ENCODE measurements at regions not wholly inside any gene's neighbourhood (a gene's known extent, or its start where the extent isn't known, plus 50 kb on each side); places are given as distances from the start of the nearest gene placed in this dataset.
"Not testable (repeated sequence)": the region's sequence is repeated elsewhere in the genome, so short reads cannot be mapped to it uniquely, and the experiment has no call there.

- TF ChIP-seq CTCF (IDR thresholded peaks at IDR 0.05; ENCODE audit: borderline replicate concordance, extremely low read depth, insufficient read depth), result no peak
- Histone ChIP-seq H3K36me3 (ENCODE audit: control insufficient read depth in 2 of 3, insufficient read depth in 3 of 3, low read length in 3 of 3) (no peaks in the 10 kb centered on the region), H3K27ac (ENCODE audit: low read depth in 2 of 2, low read length in 2 of 2) (no peak overlapping the region), H3K9ac (ENCODE audit: low read length in 3 of 3) (no peak overlapping the region), H3K27me3 (ENCODE audit: control insufficient read depth, insufficient read depth, low read length) (no peaks in the 10 kb centered on the region), H3K4me1 (ENCODE audit: control insufficient read depth in 2 of 3, insufficient read depth in 2 of 3, low read depth in 1 of 3, low read length in 3 of 3) (no peaks in the 10 kb centered on the region), H3K9me3 (ENCODE audit: control insufficient read depth in 2 of 3, insufficient read depth in 1 of 3, low read length in 3 of 3) (no peaks in the 10 kb centered on the region), H3K4me3 (ENCODE audit: low read length in 3 of 3) (no peak overlapping the region)
- DNase-seq, result no peak
- no peak for FAIRE-seq
- intact Hi-C loops (cut with DNase I), result no loop called here
Measured at GRCh38 chr7:29649028-29649716, 85.5 kb downstream of the PRR15 start.

DNA sequence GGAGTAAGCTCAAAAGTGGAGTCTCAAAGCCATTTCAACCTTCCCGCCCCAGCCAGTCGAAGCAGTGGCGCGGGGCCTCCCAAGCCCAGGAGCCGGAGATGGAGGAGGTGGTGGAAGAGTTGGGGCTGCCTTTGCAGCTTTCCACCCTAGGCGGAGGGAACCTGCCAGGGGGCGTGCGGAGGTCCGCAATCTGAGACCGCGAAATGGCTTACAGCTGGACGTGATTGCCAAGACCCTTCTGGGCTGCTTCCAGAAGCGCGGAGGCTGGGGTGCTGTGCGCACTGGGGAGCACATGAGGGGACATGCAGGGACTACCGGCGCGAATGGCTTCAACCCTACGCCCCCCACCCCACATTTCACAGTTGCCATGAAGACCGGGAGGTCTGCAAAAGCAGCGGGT is 86.2 kb downstream of the PRR15 start:
- no peak for FAIRE-seq
- no peak overlapping the region for H3K9ac ChIP-seq (ENCODE audit: low read length in 3 of 3)
- no peaks in the 10 kb centered on the region for H3K27me3 ChIP-seq (ENCODE audit: control insufficient read depth, insufficient read depth, low read length)
- intact Hi-C loops (cut with DNase I), result no loop called here
- no peak overlapping the region for H3K27ac ChIP-seq (ENCODE audit: low read depth in 2 of 2, low read length in 2 of 2)
- H3K4me1 ChIP-seq (ENCODE audit: control insufficient read depth in 2 of 3, insufficient read depth in 2 of 3, low read depth in 1 of 3, low read length in 3 of 3), result no peaks in the 10 kb centered on the region
- H3K9me3 ChIP-seq (ENCODE audit: control insufficient read depth in 2 of 3, insufficient read depth in 1 of 3, low read length in 3 of 3), result no peaks in the 10 kb centered on the region
- no peak for DNase-seq
- H3K36me3 ChIP-seq (ENCODE audit: control insufficient read depth in 2 of 3, insufficient read depth in 3 of 3, low read length in 3 of 3), result no peaks in the 10 kb centered on the region
- H3K4me3 ChIP-seq (ENCODE audit: low read length in 3 of 3), result no peak overlapping the region
- no peak for TF ChIP-seq CTCF (IDR thresholded peaks at IDR 0.05; ENCODE audit: borderline replicate concordance, extremely low read depth, insufficient read depth)

- no peaks in the 10 kb centered on the region for H3K36me3 ChIP-seq (ENCODE audit: control insufficient read depth in 2 of 3, insufficient read depth in 3 of 3, low read length in 3 of 3)
- TF ChIP-seq CTCF (IDR thresholded peaks at IDR 0.05; ENCODE audit: borderline replicate concordance, extremely low read depth, insufficient read depth), result no peak
- no peaks in the 10 kb centered on the region for H3K27me3 ChIP-seq (ENCODE audit: control insufficient read depth, insufficient read depth, low read length)
- no peak for DNase-seq
- H3K4me1 ChIP-seq (ENCODE audit: control insufficient read depth in 2 of 3, insufficient read depth in 2 of 3, low read depth in 1 of 3, low read length in 3 of 3), result no peaks in the 10 kb centered on the region
- intact Hi-C loops (cut with DNase I), result no loop called here
- no peak overlapping the region for H3K9ac ChIP-seq (ENCODE audit: low read length in 3 of 3)
- H3K4me3 ChIP-seq (ENCODE audit: low read length in 3 of 3), result no peak overlapping the region
- no peak for FAIRE-seq
- no peak overlapping the region for H3K27ac ChIP-seq (ENCODE audit: low read depth in 2 of 2, low read length in 2 of 2)
- no peaks in the 10 kb centered on the region for H3K9me3 ChIP-seq (ENCODE audit: control insufficient read depth in 2 of 3, insufficient read depth in 1 of 3, low read length in 3 of 3)
Measured at GRCh38 chr7:29651477-29651876, 87.8 kb downstream of the PRR15 start.

GRCh38 chr7:29652556-29652955 is 88.9 kb downstream of the PRR15 start:
- Histone ChIP-seq H3K27me3 (ENCODE audit: control insufficient read depth, insufficient read depth, low read length) (no peaks in the 10 kb centered on the region), H3K4me3 (ENCODE audit: low read length in 3 of 3) (no peak overlapping the region), H3K36me3 (ENCODE audit: control insufficient read depth in 2 of 3, insufficient read depth in 3 of 3, low read length in 3 of 3) (no peaks in the 10 kb centered on the region), H3K9me3 (ENCODE audit: control insufficient read depth in 2 of 3, insufficient read depth in 1 of 3, low read length in 3 of 3) (no peaks in the 10 kb centered on the region), H3K9ac (ENCODE audit: low read length in 3 of 3) (no peak overlapping the region), H3K4me1 (ENCODE audit: control insufficient read depth in 2 of 3, insufficient read depth in 2 of 3, low read depth in 1 of 3, low read length in 3 of 3) (no peaks in the 10 kb centered on the region), H3K27ac (ENCODE audit: low read depth in 2 of 2, low read length in 2 of 2) (no peak overlapping the region)
- DNase-seq (no peak), FAIRE-seq (no peak)
- no peak for TF ChIP-seq CTCF (IDR thresholded peaks at IDR 0.05; ENCODE audit: borderline replicate concordance, extremely low read depth, insufficient read depth)
- intact Hi-C loops (cut with DNase I), result no loop called here

GRCh38 chr7:29654340-29654739 is 90.7 kb downstream of the PRR15 start:
- H3K27ac ChIP-seq (ENCODE audit: low read depth in 2 of 2, low read length in 2 of 2); intact Hi-C loops (cut with DNase I); H3K27me3 ChIP-seq (ENCODE audit: control insufficient read depth, insufficient read depth, low read length); H3K9me3 ChIP-seq (ENCODE audit: control insufficient read depth in 2 of 3, insufficient read depth in 1 of 3, low read length in 3 of 3); H3K4me1 ChIP-seq (ENCODE audit: control insufficient read depth in 2 of 3, insufficient read depth in 2 of 3, low read depth in 1 of 3, low read length in 3 of 3); H3K4me3 ChIP-seq (ENCODE audit: low read length in 3 of 3); H3K36me3 ChIP-seq (ENCODE audit: control insufficient read depth in 2 of 3, insufficient read depth in 3 of 3, low read length in 3 of 3); H3K9ac ChIP-seq (ENCODE audit: low read length in 3 of 3); DNase-seq; FAIRE-seq: not testable (repeated sequence)
